ENCODE measurements at regions not wholly inside any gene's neighbourhood (a gene's known extent, or its start where the extent isn't known, plus 50 kb on each side); places are given as distances from the start of the nearest gene placed in this dataset.

GRCh38 chr5:120086081-120086480 lies 378.0 kb upstream of the PRR16 start:
- TF ChIP-seq, protein P1, sequence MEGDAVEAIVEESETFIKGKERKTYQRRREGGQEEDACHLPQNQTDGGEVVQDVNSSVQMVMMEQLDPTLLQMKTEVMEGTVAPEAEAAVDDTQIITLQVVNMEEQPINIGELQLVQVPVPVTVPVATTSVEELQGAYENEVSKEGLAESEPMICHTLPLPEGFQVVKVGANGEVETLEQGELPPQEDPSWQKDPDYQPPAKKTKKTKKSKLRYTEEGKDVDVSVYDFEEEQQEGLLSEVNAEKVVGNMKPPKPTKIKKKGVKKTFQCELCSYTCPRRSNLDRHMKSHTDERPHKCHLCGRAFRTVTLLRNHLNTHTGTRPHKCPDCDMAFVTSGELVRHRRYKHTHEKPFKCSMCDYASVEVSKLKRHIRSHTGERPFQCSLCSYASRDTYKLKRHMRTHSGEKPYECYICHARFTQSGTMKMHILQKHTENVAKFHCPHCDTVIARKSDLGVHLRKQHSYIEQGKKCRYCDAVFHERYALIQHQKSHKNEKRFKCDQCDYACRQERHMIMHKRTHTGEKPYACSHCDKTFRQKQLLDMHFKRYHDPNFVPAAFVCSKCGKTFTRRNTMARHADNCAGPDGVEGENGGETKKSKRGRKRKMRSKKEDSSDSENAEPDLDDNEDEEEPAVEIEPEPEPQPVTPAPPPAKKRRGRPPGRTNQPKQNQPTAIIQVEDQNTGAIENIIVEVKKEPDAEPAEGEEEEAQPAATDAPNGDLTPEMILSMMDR (IDR thresholded peaks at IDR 0.05), result no peak
- TF ChIP-seq POLR2A (IDR thresholded peaks at IDR 0.05), result no peak

All from uterus (tissue), 2 donors.